HepG2 (cell line): ENCODE measurements at regions not wholly inside any gene's neighbourhood (a gene's known extent, or its start where the extent isn't known, plus 50 kb on each side); places are given as distances from the start of the nearest gene placed in this dataset.

Experiments used
- ATAC-seq: fragments of 200-7000 bp; cut with Tn5 transposase; 3 replicates; pipeline ENCODE4 v1.9.1; 2020; ENCODE audit warnings: mild to moderate bottlenecking, moderate library complexity
- BruUV-seq: library from RNA; stranded (reverse); fragments of 400-500 nt; replicated peaks from 2 replicates; lab custom pipeline; 2021; lab: Mats Ljungman, UMichigan
- CTCF ChIA-PET: fragments of 300-600 bp; formaldehyde crosslinking; extraction: SDS; loops from one replicate; lab custom pipeline; 2021; ENCODE audit warnings: low total read pairs, inconsistent platforms, low intra/inter-chr PET ratio; lab: Yijun Ruan, JAX
- POLR2A ChIA-PET: fragments of 350-600 bp; sonication (Branson Sonifier 250); formaldehyde crosslinking; loops from one replicate; lab custom pipeline; 2020; ENCODE audit warnings: antibody characterized with exemption, inconsistent platforms; lab: Yijun Ruan, JAX
- DNase-seq: peaks from one replicate; pipeline ENCODE4 v3.0.0-alpha.2; 2015; ENCODE audit warnings: low spot score
- FAIRE-seq: peaks from 3 replicates; lab custom pipeline; 2011; peaks lifted over from hg19 to GRCh38; lab: Jason Lieb, UNC
- H2AFZ ChIP-seq: one replicate; pipeline ENCODE4 v1.6.1; 2011; ENCODE audit warnings: low read length, inconsistent platforms
- H3K27ac ChIP-seq: fragments of 300-600 bp; 3 replicates; pipeline ENCODE4 v1.8.0; 2011; ENCODE audit warnings: mixed run types, mild to moderate bottlenecking, mixed read lengths, low read length, inconsistent platforms; ENCODE audit not compliant: insufficient read depth; ENCODE audit errors: extremely low read length
- H3K27me3 ChIP-seq, 2 experiments: fragments of 200-600 bp in 1 of 2; 2 replicates in 1 of 2; 3 replicates in 1 of 2; pipeline versions ENCODE4 v1.6.0 to v1.8.0; 2011; ENCODE audit warnings: low read length in 2 of 2, mild to moderate bottlenecking in 2 of 2, moderate library complexity in 2 of 2, inconsistent platforms in 1 of 2; ENCODE audit not compliant: insufficient read depth in 2 of 2, control insufficient read depth in 1 of 2
- H3K36me3 ChIP-seq, 2 experiments: fragments of 200-600 bp in 1 of 2; replicated peaks in 1 of 2; 2 replicates in 1 of 2; 3 replicates in 1 of 2; pipeline versions ENCODE4 v1.5.1 to v1.8.0; 2011; ENCODE audit warnings: low read length in 2 of 2, inconsistent platforms in 1 of 2; ENCODE audit not compliant: insufficient read depth in 2 of 2, control insufficient read depth in 1 of 2
- H3K4me1 ChIP-seq: 2 replicates; pipeline ENCODE4 v1.5.1; 2012; ENCODE audit warnings: low read length, inconsistent platforms; ENCODE audit not compliant: insufficient read depth
- H3K4me2 ChIP-seq: 2 replicates; pipeline ENCODE4 v1.6.0; 2011; ENCODE audit warnings: low read depth, low read length, inconsistent platforms
- H3K4me3 ChIP-seq, 3 experiments: fragments of 200-600 bp in 1 of 3; sonication (generic), shearing (Covaris generic) in 1 of 3; replicated peaks in 1 of 3; 2 replicates each; pipeline ENCODE4 v1.5.1; 2011 to 2016; ENCODE audit warnings: low read length in 3 of 3, inconsistent platforms in 2 of 3, low read depth in 2 of 3, mild to moderate bottlenecking in 2 of 3, control low read depth in 1 of 3, mixed read lengths in 1 of 3; ENCODE audit not compliant: insufficient read depth in 1 of 3
- H3K79me2 ChIP-seq: one replicate; pipeline ENCODE4 v1.6.1; 2011; ENCODE audit warnings: low read length, inconsistent platforms; ENCODE audit not compliant: insufficient read depth
- H3K9ac ChIP-seq: 2 replicates; pipeline ENCODE4 v1.6.0; 2011; ENCODE audit warnings: mild to moderate bottlenecking, low read depth, low read length, inconsistent platforms; ENCODE audit not compliant: insufficient read depth
- H3K9me3 ChIP-seq: 2 replicates; pipeline ENCODE4 v1.5.1; 2012; ENCODE audit warnings: mild to moderate bottlenecking, low read length
- H4K20me1 ChIP-seq: 2 replicates; pipeline ENCODE4 v1.6.0; 2011; ENCODE audit warnings: inconsistent platforms, mild to moderate bottlenecking, low read length, moderate library complexity; ENCODE audit not compliant: insufficient read depth
- ATAD3A ChIP-seq: sonication (generic); formaldehyde crosslinking; IDR thresholded peaks from 2 replicates; pipeline ENCODE4 v1.4.0; 2020; ENCODE audit warnings: missing genetic modification reagents
- HNF4G ChIP-seq, 2 experiments: sonication (generic) in 1 of 2; formaldehyde crosslinking in 1 of 2; IDR thresholded peaks; 2 replicates each; pipeline versions ENCODE4 v1.4.0 to v1.6.1; 2011 to 2020; ENCODE audit warnings: borderline replicate concordance in 2 of 2, low read depth in 2 of 2, mild to moderate bottlenecking in 2 of 2, low read length in 1 of 2, missing genetic modification reagents in 1 of 2, moderate library complexity in 1 of 2
- TAF1 ChIP-seq: sonication (generic); formaldehyde crosslinking; IDR thresholded peaks from 2 replicates; pipeline ENCODE4 v1.4.0; 2020; ENCODE audit warnings: missing genetic modification reagents
- ZNF282 ChIP-seq: fragments of 450-650 bp; IDR thresholded peaks from 2 replicates; pipeline ENCODE4 v1.6.1; 2018; ENCODE audit not compliant: partially characterized antibody
- WGBS: methylation state at CpG from one replicate; pipeline ENCODE4 v1.1.6; 2017; ENCODE audit warnings: low lambda C conversion rate; 5-methylcytosine and 5-hydroxymethylcytosine counted together
- in situ Hi-C: cut with HindIII; loops from 2 replicates; pipeline ENCODE4 v1.10.0; 2017; ENCODE audit warnings: low pct_unique_long_range_greater_than_20kb; ENCODE audit not compliant: extremely low pct_ligation_motif_present
- intact Hi-C: fragments of 100-400 bp; cut with micrococcal nuclease; formaldehyde crosslinking; loops from one replicate; pipeline ENCODE4 v1.10.0; 2022; ENCODE audit not compliant: unreplicated experiment
- TF ChIP-seq, protein P1 (sequence below): sonication (generic); formaldehyde crosslinking; conservative IDR thresholded peaks from 2 replicates; pipeline ENCODE4 v1.4.0; 2020; ENCODE audit warnings: missing genetic modification reagents
- TF ChIP-seq, protein P2 (sequence below): sonication (generic); formaldehyde crosslinking; IDR thresholded peaks from 2 replicates; pipeline ENCODE4 v1.8.0; 2022; ENCODE audit warnings: missing genetic modification reagents, mild to moderate bottlenecking, inconsistent platforms, borderline replicate concordance

DNA sequence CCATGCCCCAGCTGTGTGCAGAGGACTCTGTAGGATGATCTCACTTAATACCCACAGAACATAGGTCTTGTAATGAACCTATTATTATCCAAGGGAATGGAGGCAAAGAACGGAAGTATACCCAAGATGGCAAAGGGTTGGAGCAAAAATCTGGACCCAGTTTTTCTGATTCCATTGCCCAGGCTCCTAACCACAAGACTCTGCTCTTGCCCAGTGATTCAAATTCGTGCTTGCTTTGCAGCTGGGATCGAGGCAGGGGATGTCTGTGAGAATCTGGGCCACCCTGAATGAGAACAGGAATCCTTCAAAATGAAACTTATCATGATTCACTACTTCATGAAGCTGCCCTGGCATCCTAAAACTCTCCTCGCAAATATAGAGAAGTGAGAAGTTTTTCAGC, 97.5 kb upstream of the KCNJ6 start:
- in situ Hi-C loops: no loop called here
- no peaks in the 10 kb centered on the region for H4K20me1 ChIP-seq
- peaks cover 1% of the 10 kb centered on the region; the same call in 1 of the 2 replicates for H3K9me3 ChIP-seq
- no peak overlapping the region for H3K4me2 ChIP-seq
- no peak overlapping the region for H2AFZ ChIP-seq
- POLR2A ChIA-PET: no interaction called here
- WGBS: 12% methylated on average over 4 of the region's 4 CpGs
- no peaks in the 10 kb centered on the region for H3K79me2 ChIP-seq
- CTCF ChIA-PET: no interaction called here
- H3K27ac ChIP-seq: no peak overlapping the region
- ATAC-seq: no peak
- H3K27me3 ChIP-seq: no peaks in the 10 kb centered on the region
- DNase-seq: no peak
- TF ChIP-seq, protein P1, sequence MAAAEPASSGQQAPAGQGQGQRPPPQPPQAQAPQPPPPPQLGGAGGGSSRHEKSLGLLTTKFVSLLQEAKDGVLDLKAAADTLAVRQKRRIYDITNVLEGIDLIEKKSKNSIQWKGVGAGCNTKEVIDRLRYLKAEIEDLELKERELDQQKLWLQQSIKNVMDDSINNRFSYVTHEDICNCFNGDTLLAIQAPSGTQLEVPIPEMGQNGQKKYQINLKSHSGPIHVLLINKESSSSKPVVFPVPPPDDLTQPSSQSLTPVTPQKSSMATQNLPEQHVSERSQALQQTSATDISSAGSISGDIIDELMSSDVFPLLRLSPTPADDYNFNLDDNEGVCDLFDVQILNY: no peak
- no peak overlapping the region for H3K4me3 ChIP-seq
- no peak overlapping the region for H3K9ac ChIP-seq
- no TSS peak for BruUV-seq
- no peaks in the 10 kb centered on the region for H3K36me3 ChIP-seq
- intact Hi-C loops: no loop called here
- H3K4me1 ChIP-seq: no peaks in the 10 kb centered on the region
- no peak for FAIRE-seq

DNA sequence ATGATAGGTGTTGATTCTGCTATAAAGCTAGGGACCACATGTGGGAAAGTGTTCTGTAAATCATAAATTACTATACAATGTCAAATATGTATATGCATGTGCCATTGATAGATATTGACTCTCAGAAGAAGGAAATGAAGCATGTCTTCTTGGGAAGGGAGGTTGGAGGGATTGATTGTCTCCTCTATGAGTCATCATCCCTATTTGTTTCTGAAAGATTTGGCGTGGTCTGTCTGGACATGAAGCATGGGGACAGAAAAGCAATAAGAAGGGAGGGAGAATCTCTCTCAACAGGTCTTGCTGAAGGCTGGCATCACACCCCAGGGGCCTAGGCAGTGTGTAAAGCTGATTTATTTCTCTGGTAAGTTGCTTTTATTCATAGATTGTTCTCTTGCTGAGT, 98.0 kb upstream of the KCNJ6 start:
- FAIRE-seq (no peak), DNase-seq (no peak), ATAC-seq (no peak)
- Histone ChIP-seq H3K27ac (no peak overlapping the region), H3K79me2 (no peaks in the 10 kb centered on the region), H4K20me1 (no peaks in the 10 kb centered on the region), H3K4me3 (no peak overlapping the region), H2AFZ (no peak overlapping the region), H3K4me1 (no peaks in the 10 kb centered on the region), H3K36me3 (no peaks in the 10 kb centered on the region), H3K9ac (no peak overlapping the region), H3K4me2 (no peak overlapping the region), H3K9me3 (peaks cover 4% of the 10 kb centered on the region; the same call in 1 of the 2 replicates), H3K27me3 (no peaks in the 10 kb centered on the region)
- POLR2A ChIA-PET: no interaction called here
- no TSS peak for BruUV-seq
- CTCF ChIA-PET: no interaction called here
- WGBS: 0% methylated on average over 1 of the region's 1 CpG
- intact Hi-C loops: no loop called here
- TF ChIP-seq TAF1 (no peak), ZNF282 (no peak), ATAD3A (no peak), HNF4G (IDR thresholded peaks at IDR 0.05; ENCODE audit: borderline replicate concordance, low read depth, low read length) (no peak), HNF4G (CRISPR knock-in tag; IDR thresholded peaks at IDR 0.05; ENCODE audit: borderline replicate concordance, low read depth) (no peak)
- TF ChIP-seq, protein P2, sequence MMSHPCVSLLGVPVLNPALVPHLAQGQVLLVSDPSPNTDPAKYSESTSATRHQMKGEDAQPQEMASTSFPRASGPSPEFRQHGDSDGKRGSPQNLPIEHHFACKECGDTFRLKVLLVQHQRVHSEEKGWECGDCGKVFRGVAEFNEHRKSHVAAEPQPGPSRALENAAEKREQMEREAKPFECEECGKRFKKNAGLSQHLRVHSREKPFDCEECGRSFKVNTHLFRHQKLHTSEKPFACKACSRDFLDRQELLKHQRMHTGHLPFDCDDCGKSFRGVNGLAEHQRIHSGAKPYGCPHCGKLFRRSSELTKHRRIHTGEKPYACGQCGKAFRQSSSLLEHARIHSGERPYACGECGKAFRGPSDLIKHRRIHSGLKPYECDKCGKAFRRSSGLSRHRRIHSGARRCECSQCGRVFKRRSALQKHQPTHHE: no peak
- in situ Hi-C loops: no loop called here
